Skin epidermis (tissue), 12 donors: ENCODE measurements at regions not wholly inside any gene's neighbourhood (a gene's known extent, or its start where the extent isn't known, plus 50 kb on each side); places are given as distances from the start of the nearest gene placed in this dataset.

Source experiments
- H3K27ac ChIP-seq, 21 experiments: fragments of 200-600 bp; sonication (generic) in 11 of 21; one replicate each; pipeline ENCODE4 v1.5.0; 2020; ENCODE audit warnings: mild to moderate bottlenecking in 3 of 21, inconsistent platforms in 2 of 21, moderate library complexity in 2 of 21
- H3K4me3 ChIP-seq, 7 experiments: fragments of 200-600 bp; sonication (generic) in 2 of 7; one replicate each; pipeline ENCODE4 v1.5.0; 2020; ENCODE audit warnings: inconsistent platforms in 2 of 7, mild to moderate bottlenecking in 2 of 7, moderate library complexity in 1 of 7

DNA sequence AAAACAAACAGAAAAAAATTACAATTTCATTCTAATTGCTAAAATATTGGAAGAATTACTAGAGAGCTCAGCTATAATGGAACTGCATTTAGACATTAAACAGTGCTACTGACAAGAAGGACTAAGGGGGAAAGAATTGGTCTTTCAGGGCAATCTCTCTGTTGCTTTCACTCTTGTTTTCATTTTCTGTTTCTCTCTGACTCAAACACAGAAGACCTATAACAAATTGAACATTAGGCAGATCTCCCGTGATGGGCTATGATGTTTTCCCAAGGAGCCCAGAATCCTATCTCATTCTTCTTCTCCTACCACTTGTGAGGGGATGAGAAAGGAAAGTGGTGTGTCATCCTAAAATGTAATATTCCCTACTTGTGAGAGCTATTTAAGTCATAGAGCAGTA, 358.0 kb upstream of the TGFBR2 start:
- Histone ChIP-seq H3K4me3 (no peak overlapping the region), H3K27ac (no peak overlapping the region)

- H3K27ac ChIP-seq = no peak overlapping the region
- H3K4me3 ChIP-seq = no peak overlapping the region
These were observed 353.9 kb upstream of the TGFBR2 start for GRCh38 chr3:30252474-30252873.

GRCh38 chr3:30253832-30254231, 352.6 kb upstream of the TGFBR2 start:
- H3K27ac ChIP-seq = no peak overlapping the region
- no peak overlapping the region for H3K4me3 ChIP-seq

- H3K4me3 ChIP-seq = no peak overlapping the region
These were observed 349.9 kb upstream of the TGFBR2 start for GRCh38 chr3:30256474-30256873.

DNA sequence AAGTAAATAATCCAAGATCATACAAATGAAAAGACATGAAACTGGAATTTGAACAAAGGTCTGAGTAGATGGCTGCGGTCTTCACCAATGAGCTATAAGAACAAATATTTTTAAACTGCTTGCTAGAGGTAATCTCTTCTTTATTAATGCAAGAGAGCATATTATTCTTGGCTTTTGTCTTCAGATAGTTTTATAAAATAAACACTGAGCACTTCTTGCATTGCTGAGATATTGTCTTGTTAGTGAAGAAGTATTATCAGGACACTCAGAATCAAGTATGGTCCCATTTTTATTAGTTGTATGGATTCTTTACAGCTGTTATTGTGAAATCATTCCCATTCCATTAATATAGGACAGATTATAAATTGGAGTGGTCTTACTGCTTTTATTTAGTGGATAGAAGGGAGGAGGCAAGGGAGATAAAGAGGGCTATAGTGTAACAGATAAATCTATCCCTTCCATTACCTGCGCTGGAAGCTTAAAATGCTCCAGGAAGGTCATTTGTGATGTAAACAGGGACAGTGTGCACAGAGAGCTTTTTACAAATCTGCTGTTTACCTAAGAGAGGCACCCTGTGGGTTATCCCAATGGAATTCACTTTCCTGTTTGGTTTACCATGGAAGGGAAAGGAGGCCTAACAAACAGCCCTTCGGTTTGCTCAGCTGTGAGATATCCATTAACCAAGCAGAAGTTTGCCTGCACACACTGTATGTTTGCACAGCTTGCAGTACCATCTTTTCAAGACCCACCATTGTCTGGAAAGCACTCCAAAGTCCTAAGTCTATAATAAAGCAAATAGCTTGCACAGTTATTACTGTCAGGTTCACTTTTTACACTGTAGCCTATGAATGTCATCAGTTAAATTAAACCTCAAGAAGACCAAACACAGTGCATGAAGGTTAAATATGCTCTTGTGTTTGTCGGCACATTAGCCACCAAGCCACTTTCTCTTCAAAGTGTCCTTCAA, 347.7 kb upstream of the TGFBR2 start:
- no peak overlapping the region for H3K27ac ChIP-seq
- H3K4me3 ChIP-seq = no peak overlapping the region

More at GRCh38 chr3:30256474-30256873, 349.9 kb upstream of the TGFBR2 start:
- H3K27ac ChIP-seq = no peak overlapping the region

DNA sequence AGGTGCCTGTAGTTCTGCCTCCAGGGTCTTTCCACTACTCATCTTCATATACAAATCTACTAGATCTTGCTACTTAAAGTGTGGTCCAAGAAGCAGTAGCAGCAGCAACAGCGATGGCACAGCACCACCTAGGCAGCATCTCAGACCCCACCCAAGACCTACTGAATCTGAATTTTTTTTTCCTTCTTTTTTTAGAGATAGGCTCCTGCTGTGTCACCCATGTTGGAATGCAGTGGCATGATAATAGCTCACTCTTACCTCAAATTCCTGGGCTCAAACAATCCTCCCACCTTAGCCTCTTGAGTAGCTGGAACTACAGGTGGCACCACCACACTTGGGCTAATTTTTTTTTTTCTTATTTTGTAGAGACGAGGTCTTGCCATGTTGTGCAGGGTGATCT, 346.7 kb upstream of the TGFBR2 start:
- Histone ChIP-seq H3K4me3 (no peak overlapping the region), H3K27ac (no peak overlapping the region)

GRCh38 chr3:30260762-30261161, 345.6 kb upstream of the TGFBR2 start:
- Histone ChIP-seq H3K4me3 (no peak overlapping the region), H3K27ac (no peak overlapping the region)

DNA sequence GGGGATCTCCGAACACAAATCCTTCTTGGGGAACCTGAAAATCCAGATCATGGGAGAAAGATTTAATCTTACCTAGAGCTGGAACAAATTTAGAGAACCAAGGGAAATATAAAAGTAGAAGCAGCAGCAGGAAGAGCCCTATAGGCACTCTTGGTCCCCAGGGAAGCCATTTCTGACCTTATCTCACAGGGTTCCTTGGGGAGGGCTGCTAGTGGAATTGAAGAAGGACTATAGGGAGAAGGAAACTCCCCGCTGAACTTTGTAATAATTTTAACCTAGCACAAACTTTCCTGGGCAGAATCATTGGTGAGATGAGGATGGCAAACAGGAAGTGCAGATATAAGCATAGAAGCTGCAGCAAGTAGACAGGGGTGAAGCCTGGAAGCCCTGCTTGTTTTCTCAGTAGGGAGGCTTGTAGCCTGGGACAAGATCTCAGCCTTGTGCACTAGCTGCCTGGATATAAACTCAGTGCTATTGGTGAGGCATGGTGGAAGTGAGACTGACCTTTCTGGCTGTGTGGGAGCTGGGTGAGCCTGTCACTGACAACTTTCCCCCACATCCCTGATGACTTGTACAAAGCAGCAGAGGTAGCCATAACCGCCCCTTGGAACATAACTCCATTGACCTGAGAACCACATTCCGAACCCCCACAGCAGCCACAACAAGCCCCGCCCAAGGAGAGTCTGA, 343.0 kb upstream of the TGFBR2 start:
- Histone ChIP-seq H3K4me3 (no peak overlapping the region), H3K27ac (no peak overlapping the region)

DNA sequence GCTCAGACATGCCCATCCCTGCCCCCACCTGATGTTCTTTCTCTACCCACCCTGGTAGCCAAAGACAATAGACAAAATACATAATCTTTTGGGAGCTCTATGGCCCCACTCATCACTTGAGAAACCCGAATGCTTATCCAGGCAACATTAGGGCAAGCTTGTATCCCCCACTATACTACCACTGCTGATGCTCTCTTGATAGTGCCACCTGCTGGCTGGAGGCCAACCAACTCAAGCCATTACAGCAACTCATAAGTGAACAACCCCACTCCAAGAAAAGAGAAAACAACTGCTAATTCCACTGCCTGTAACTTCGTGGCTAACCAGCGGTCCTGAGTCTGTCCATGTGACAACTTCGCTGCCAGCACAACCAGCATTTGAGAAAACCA, 342.5 kb upstream of the TGFBR2 start:
- no peak overlapping the region for H3K4me3 ChIP-seq
- no peak overlapping the region for H3K27ac ChIP-seq

- Histone ChIP-seq H3K27ac (no peak overlapping the region), H3K4me3 (no peak overlapping the region)
These were observed 339.9 kb upstream of the TGFBR2 start for GRCh38 chr3:30266524-30266923.

DNA sequence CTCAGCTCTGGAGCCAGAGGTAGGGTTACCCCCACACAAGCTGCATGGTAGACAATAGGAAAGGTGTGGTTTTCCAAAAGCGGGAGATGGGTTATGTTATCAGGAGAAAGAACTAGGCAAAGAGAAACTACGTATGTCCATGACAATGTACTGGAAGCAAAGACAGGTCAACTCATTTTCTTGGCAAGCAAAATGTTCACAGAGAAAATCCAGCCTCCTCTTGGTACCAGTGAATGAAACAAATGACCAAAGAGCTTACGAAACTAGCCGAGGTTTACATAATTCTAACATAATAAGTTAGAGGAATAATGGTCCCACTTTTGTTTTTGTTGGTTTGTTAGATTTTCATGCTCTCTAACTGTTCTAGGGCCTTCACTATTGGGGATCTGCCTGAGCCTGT, 338.1 kb upstream of the TGFBR2 start:
- Histone ChIP-seq H3K27ac (no peak overlapping the region), H3K4me3 (no peak overlapping the region)

- no peak overlapping the region for H3K4me3 ChIP-seq
- H3K27ac ChIP-seq = no peak overlapping the region
These were observed 336.5 kb upstream of the TGFBR2 start for GRCh38 chr3:30269751-30270445.

- Histone ChIP-seq H3K4me3 (no peak overlapping the region), H3K27ac (no peak overlapping the region)
These were observed 334.6 kb upstream of the TGFBR2 start for GRCh38 chr3:30271781-30272180.

- no peak overlapping the region for H3K4me3 ChIP-seq
- no peak overlapping the region for H3K27ac ChIP-seq
These were observed 332.9 kb upstream of the TGFBR2 start for GRCh38 chr3:30273304-30274072.

DNA sequence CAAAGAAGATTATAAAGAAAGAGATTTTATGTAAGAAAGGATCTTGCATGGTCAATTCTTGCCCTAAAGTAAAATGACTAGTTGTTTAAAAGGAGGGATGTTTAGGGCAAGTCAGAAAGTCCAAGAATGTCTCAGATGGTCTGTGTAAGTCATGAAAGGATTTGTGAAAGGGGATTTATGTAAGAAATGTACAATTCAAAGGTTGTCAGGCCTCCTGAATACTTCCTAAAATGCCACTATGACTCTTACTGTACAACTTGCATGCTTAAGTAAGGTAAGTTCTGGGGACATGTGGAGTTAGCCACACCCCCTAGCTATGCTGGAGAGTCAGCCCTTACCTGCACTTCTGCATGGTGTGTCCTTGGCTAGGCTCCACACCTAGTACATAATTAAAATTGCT, 328.9 kb upstream of the TGFBR2 start:
- Histone ChIP-seq H3K4me3 (no peak overlapping the region), H3K27ac (no peak overlapping the region)

- peak overlapping the region in 2 of 21 experiments; percentile 7 to 36 for H3K27ac ChIP-seq
- H3K4me3 ChIP-seq = no peak overlapping the region
These were observed 324.9 kb upstream of the TGFBR2 start for GRCh38 chr3:30281526-30281925.

GRCh38 chr3:30282154-30282696, 324.2 kb upstream of the TGFBR2 start:
- H3K27ac ChIP-seq = peak overlapping the region in 4 of 21 experiments; percentile 7 to 36 (median 29)
- H3K4me3 ChIP-seq = no peak overlapping the region

DNA sequence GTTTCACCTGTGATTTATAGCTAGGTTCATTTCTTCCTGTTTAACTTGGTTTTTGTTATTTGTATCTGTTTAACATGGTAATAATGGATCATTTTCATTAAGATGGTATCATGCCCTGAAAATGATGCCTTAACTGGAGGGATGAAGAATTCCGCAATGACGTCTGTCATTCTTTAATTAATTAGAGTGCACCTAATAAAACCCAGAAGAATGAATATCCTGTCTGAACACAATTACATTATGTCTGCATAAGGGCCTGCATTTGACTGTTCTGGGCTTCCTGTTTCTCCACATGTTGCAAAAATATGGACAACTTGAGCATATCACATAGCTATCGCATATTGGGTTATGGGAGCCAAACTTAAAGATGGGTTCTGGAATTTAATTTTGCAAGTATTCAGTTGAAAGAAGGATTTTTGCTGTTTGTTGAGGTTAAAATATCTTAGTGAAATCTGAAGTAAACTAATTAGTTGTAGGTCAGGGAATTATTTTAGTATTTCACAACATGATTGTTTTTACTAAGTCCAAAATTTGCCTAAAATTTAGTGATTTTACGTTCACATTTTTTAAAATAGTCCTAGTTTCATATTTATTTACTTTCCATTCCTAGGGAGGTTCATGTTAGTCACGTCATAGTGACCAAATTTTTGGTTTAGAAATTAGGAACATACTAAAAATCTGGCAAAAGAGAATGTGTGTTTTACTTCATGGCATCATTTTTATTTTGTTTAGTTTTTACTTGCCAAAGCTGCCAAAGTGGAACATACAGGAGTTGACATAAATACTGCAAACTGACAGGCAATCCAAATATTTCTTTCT, 321.0 kb upstream of the TGFBR2 start:
- H3K27ac ChIP-seq = peak overlapping the region in 13 of 21 experiments; percentile 3 to 80 (median 49)
- no peak overlapping the region for H3K4me3 ChIP-seq
